Mesodermal cell (in vitro differentiated cells): ENCODE measurements at regions not wholly inside any gene's neighbourhood (a gene's known extent, or its start where the extent isn't known, plus 50 kb on each side); places are given as distances from the start of the nearest gene placed in this dataset.

Source experiments
- H3K27ac ChIP-seq: 2 replicates; pipeline ENCODE4 v1.7.0; 2013; ENCODE audit warnings: mild to moderate bottlenecking, low read depth, low read length, moderate library complexity; ENCODE audit not compliant: severe bottlenecking
- H3K36me3 ChIP-seq: 2 replicates; pipeline ENCODE4 v1.7.1; 2013; ENCODE audit warnings: mild to moderate bottlenecking, low read length, moderate library complexity; ENCODE audit not compliant: control insufficient read depth, insufficient read depth
- H3K4me1 ChIP-seq: one replicate; pipeline ENCODE4 v1.7.1; 2013; ENCODE audit warnings: mild to moderate bottlenecking, low read length; ENCODE audit not compliant: insufficient read depth, control insufficient read depth, poor library complexity, severe bottlenecking
- H3K4me3 ChIP-seq: 2 replicates; pipeline ENCODE4 v1.7.0; 2013; ENCODE audit warnings: low read length, control low read depth, mild to moderate bottlenecking; ENCODE audit not compliant: insufficient read depth, poor library complexity, severe bottlenecking; ENCODE audit errors: extremely low read depth
- H3K9me3 ChIP-seq: 2 replicates; pipeline ENCODE4 v1.7.1; 2013; ENCODE audit warnings: mild to moderate bottlenecking, low read length, moderate library complexity; ENCODE audit not compliant: control insufficient read depth
- WGBS, 2 experiments: methylation state at CpG; one replicate each; pipeline ENCODE4 v1.1.5; 2013; ENCODE audit warnings: missing lambda C conversion rate in 2 of 2; ENCODE audit not compliant: insufficient coverage in 2 of 2; 5-methylcytosine and 5-hydroxymethylcytosine counted together

- 77 to 79% methylated on average over 6 of the region's 6 CpGs for WGBS, 2 experiments
- H3K9me3 ChIP-seq = no peaks in the 10 kb centered on the region
- no peak overlapping the region for H3K27ac ChIP-seq
- H3K4me3 ChIP-seq = no peak overlapping the region
- no peaks in the 10 kb centered on the region for H3K4me1 ChIP-seq
- no peaks in the 10 kb centered on the region for H3K36me3 ChIP-seq
Measured at GRCh38 chr5:17882760-17883488, 248.7 kb downstream of the TAF11L14 start.

DNA sequence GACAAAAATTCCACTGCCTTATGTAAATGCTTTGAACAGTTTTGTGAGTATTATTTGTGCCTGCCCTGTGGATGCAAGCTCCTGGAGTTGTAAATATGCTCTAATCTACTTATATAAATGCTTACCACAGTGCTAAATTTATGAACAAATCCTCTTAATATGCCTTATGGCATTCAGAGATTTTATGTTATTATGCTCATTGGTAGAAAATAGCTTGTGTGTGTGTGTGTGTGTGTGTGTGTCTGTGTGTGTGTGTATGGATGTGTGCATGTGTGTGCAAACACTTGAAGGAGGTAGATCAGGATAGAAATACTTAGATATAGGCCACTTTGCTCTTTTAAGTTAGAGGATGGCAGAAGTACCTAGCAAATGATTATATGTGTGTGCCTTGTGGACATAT lies 253.9 kb downstream of the TAF11L14 start:
- Histone ChIP-seq H3K27ac (no peak overlapping the region), H3K4me3 (no peak overlapping the region), H3K36me3 (no peaks in the 10 kb centered on the region), H3K9me3 (no peaks in the 10 kb centered on the region), H3K4me1 (no peaks in the 10 kb centered on the region)

- 100% methylated on average over 1 of the region's 3 CpGs; no CpG with 5 or more reads in 1 of the 2 experiments for WGBS, 2 experiments
- Histone ChIP-seq H3K9me3 (no peaks in the 10 kb centered on the region), H3K27ac (no peak overlapping the region), H3K4me1 (no peaks in the 10 kb centered on the region), H3K36me3 (no peaks in the 10 kb centered on the region), H3K4me3 (no peak overlapping the region)
Measured at GRCh38 chr5:17890501-17890900, 256.2 kb downstream of the TAF11L14 start.

- no peaks in the 10 kb centered on the region for H3K4me1 ChIP-seq
- H3K27ac ChIP-seq = no peak overlapping the region
- H3K36me3 ChIP-seq = no peaks in the 10 kb centered on the region
- H3K4me3 ChIP-seq = no peak overlapping the region
- no peaks in the 10 kb centered on the region for H3K9me3 ChIP-seq
- WGBS, 2 experiments = 80 to 82% methylated on average over 3 to 6 of the region's 6 CpGs
Measured at GRCh38 chr5:17891881-17892280, 257.6 kb downstream of the TAF11L14 start.

DNA sequence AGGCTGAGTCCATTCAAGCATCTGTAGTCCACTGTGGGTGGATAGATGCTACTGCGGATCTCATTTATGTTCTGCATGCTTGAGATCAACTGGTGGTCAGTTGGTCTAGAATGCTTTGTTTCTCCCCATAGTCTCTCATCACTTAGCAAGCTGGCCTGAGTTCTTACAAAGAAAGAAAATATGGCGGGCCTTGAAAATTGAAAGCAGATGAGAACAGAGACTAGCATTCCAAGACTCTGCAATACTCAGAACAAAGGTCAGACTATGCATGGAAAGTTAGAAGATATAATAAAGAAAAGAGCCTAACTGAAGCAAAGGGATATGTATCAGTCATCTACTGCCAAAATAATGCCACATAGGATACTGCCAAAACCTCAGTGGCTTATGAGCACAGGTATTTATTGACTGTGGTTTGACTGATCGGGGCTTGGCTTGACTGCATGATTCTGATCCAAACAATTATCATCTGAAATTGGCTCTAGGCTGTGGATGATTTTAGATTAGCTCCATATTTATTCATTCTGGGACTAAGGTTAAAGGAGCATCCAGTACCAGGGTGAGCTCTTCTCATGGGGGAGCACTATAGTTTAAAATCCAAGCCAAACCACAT lies 258.9 kb downstream of the TAF11L14 start:
- WGBS, 2 experiments = 71% methylated on average over 1 of the region's 3 CpGs; no CpG with 5 or more reads in 1 of the 2 experiments
- Histone ChIP-seq H3K36me3 (no peaks in the 10 kb centered on the region), H3K4me3 (no peak overlapping the region), H3K27ac (no peak overlapping the region), H3K9me3 (no peaks in the 10 kb centered on the region), H3K4me1 (no peaks in the 10 kb centered on the region)

- Histone ChIP-seq H3K9me3 (no peaks in the 10 kb centered on the region), H3K4me1 (no peaks in the 10 kb centered on the region), H3K36me3 (no peaks in the 10 kb centered on the region), H3K27ac (no peak overlapping the region), H3K4me3 (no peak overlapping the region)
- WGBS, 2 experiments = 88 to 100% methylated on average over 1 to 3 of the region's 4 CpGs
Measured at GRCh38 chr5:17895288-17896033, 261.2 kb downstream of the TAF11L14 start.

GRCh38 chr5:17896605-17897004 lies 262.3 kb downstream of the TAF11L14 start:
- Histone ChIP-seq H3K9me3 (no peaks in the 10 kb centered on the region), H3K4me1 (no peaks in the 10 kb centered on the region), H3K36me3 (no peaks in the 10 kb centered on the region), H3K4me3 (no peak overlapping the region), H3K27ac (no peak overlapping the region)
- WGBS, 2 experiments = no CpG with 5 or more reads among the region's 2 CpGs

DNA sequence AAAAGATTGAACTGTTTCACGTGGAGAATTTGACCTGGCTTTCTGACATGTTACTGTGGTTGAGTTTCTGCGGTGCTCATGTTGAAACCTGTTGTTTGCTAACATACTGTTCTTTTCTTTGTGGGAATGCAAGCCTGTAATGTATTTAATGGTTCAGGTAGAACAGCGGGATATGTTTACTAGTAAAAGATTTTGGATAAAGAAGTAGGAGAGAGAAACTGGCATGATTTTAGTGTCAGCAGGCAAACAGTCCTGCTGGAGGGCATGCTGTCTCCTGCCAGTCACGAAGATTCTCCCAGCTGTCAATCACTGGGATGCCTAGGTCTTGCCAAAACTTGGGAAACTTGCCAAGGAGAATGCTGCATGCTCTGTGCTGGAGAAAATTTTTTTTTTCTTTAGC lies 263.5 kb downstream of the TAF11L14 start:
- H3K4me1 ChIP-seq = no peaks in the 10 kb centered on the region
- H3K4me3 ChIP-seq = no peak overlapping the region
- no peaks in the 10 kb centered on the region for H3K36me3 ChIP-seq
- no peaks in the 10 kb centered on the region for H3K9me3 ChIP-seq
- 82 to 83% methylated on average over 4 of the region's 4 CpGs for WGBS, 2 experiments
- no peak overlapping the region for H3K27ac ChIP-seq

GRCh38 chr5:17898766-17899165 lies 264.5 kb downstream of the TAF11L14 start:
- no peaks in the 10 kb centered on the region for H3K4me1 ChIP-seq
- H3K4me3 ChIP-seq = no peak overlapping the region
- H3K36me3 ChIP-seq = no peaks in the 10 kb centered on the region
- H3K9me3 ChIP-seq = no peaks in the 10 kb centered on the region
- H3K27ac ChIP-seq = no peak overlapping the region
- 0 to 50% methylated on average over 1 to 2 of the region's 2 CpGs for WGBS, 2 experiments

DNA sequence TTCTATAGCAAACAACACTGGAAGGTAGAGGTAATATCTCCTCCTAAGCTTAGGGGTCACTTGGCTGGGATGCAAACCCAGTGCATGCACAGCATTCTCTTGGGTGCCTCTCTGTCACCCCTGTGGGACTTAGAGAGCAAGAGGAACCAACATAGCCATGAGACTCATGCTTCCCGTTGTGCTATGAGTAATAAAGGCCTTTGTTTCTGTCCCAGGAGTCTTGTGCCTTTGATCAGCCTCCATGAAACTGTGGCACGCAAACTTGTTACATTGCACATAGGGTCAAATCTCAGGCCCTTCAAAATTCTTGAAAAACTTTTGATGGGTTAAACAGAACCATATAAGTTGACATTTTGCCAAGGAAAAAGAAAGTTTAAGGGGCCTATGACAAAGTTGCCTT lies 272.8 kb downstream of the TAF11L14 start:
- 75 to 86% methylated on average over 1 of the region's 2 CpGs for WGBS, 2 experiments

GRCh38 chr5:17910318-17910717 lies 276.1 kb downstream of the TAF11L14 start:
- H3K27ac ChIP-seq = no peak overlapping the region
- H3K4me3 ChIP-seq = no peak overlapping the region
- H3K4me1 ChIP-seq = no peaks in the 10 kb centered on the region
- no peaks in the 10 kb centered on the region for H3K36me3 ChIP-seq
- H3K9me3 ChIP-seq = no peaks in the 10 kb centered on the region

More for the DNA sequence above, 272.8 kb downstream of the TAF11L14 start:
- no peaks in the 10 kb centered on the region for H3K36me3 ChIP-seq
- no peaks in the 10 kb centered on the region for H3K4me1 ChIP-seq
- no peak overlapping the region for H3K27ac ChIP-seq
- H3K4me3 ChIP-seq = no peak overlapping the region
- no peaks in the 10 kb centered on the region for H3K9me3 ChIP-seq
